Tibial nerve (tissue), 4 donors: ENCODE measurements at regions not wholly inside any gene's neighbourhood (a gene's known extent, or its start where the extent isn't known, plus 50 kb on each side); places are given as distances from the start of the nearest gene placed in this dataset.

Experiments
- DNase-seq, 2 donors: peaks; one replicate each; pipeline ENCODE4 v3.0.0-alpha.2; 2019; ENCODE audit warnings: low spot score in 2 of 2
- H3K27ac ChIP-seq, 4 donors: fragments of 200-600 bp; sonication (generic) in 3 of 4; one replicate each; pipeline ENCODE4 v1.5.1; 2017 to 2019; ENCODE audit warnings: mild to moderate bottlenecking in 1 of 4
- H3K27me3 ChIP-seq, 2 donors: fragments of 200-600 bp; sonication (generic) in 1 of 2; one replicate each; pipeline versions ENCODE4 v1.5.1 to v1.6.0; 2017 to 2019
- H3K36me3 ChIP-seq, 3 donors: fragments of 200-600 bp; sonication (generic); one replicate each; pipeline ENCODE4 v1.5.1; 2018 to 2019
- H3K4me1 ChIP-seq, 4 donors: fragments of 200-600 bp; sonication (generic) in 3 of 4; one replicate each; pipeline ENCODE4 v1.5.1; 2017 to 2019
- H3K4me3 ChIP-seq, 4 donors: fragments of 200-600 bp; sonication (generic) in 3 of 4; one replicate each; pipeline ENCODE4 v1.5.1; 2017 to 2019; ENCODE audit warnings: mild to moderate bottlenecking in 1 of 4, moderate library complexity in 1 of 4
- H3K9me3 ChIP-seq, 4 donors: fragments of 200-600 bp; sonication (generic) in 3 of 4; one replicate each; pipeline ENCODE4 v1.5.1; 2017 to 2019
- EP300 ChIP-seq, 2 donors: sonication (generic); formaldehyde crosslinking; IDR thresholded peaks; one replicate each; pipeline ENCODE4 v1.6.1; 2017; ENCODE audit warnings: antibody characterized with exemption in 2 of 2, mild to moderate bottlenecking in 1 of 2
- POLR2A ChIP-seq, 2 donors: fragments of 450-650 bp; IDR thresholded peaks; one replicate each; pipeline ENCODE4 v1.6.1; 2017; ENCODE audit warnings: antibody characterized with exemption in 2 of 2, mild to moderate bottlenecking in 2 of 2, moderate library complexity in 2 of 2
- WGBS, 2 donors: methylation state at CpG; one replicate each; pipeline ENCODE4 v1.1.5; 2018; 5-methylcytosine and 5-hydroxymethylcytosine counted together
- TF ChIP-seq, protein P1 (sequence below), 5 experiments: fragments of 200-600 bp in 3 of 5; fragments of 450-650 bp in 2 of 5; sonication (generic) in 3 of 5; IDR thresholded peaks; one replicate each; pipeline ENCODE4 v1.5.1; 2016 to 2019; ENCODE audit warnings: antibody characterized with exemption in 5 of 5, mild to moderate bottlenecking in 3 of 5, moderate library complexity in 2 of 5

DNA sequence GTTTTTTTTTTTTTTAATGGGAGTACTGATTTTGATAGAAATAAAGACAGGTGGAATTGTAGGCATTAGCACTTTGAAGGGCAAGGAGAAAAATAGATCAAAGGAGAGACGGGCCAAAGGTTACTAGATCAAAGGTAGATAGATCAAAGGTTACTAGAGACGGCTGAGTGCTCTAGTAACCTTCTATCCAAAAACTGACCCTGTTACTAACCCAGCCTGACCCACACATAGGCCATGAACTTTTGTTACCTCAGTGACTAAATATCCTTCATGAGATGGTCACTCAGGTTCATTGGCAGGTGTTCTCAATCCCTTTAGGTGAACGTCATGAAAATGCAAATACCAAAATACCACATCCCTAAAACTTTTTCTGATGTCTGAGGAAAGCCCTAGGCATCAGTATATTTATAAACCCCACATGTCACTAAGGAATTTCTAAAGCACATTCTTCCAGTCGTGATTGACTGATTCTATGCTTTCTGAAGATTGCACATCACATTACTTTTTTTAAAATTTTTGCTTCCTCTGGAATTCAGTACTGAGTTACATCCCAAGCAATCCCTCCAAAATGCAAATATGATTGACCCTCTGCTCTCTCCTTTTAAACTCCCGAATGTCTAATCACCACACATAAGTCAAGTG is 772.7 kb downstream of the BRINP1 start:
- H3K4me1 ChIP-seq, result no peaks in the 10 kb centered on the region

DNA sequence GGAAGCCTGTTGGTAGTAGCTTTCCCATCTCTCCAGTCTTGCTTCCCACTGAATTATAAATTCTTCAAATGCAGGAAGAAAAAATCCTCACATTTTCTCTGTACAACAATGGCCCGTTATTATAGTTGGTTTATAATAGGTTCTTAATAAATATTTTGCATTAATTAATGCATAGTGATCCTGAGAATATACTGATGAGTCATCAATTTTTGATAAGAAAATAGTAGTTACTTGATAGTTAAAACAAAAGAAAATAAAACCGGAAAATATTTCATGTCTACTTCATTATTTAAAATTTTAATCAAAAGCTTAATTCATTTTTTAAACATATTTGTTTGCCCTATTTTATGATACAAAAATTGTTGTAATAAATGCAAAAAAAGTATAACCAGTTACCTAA is 762.6 kb downstream of the BRINP1 start:
- no peaks in the 10 kb centered on the region for H3K27me3 ChIP-seq
- WGBS, 2 donors, result 84 to 91% methylated on average over 2 of the region's 2 CpGs
- H3K4me1 ChIP-seq, result no peaks in the 10 kb centered on the region
- no peak for DNase-seq
- TF ChIP-seq, protein P1, sequence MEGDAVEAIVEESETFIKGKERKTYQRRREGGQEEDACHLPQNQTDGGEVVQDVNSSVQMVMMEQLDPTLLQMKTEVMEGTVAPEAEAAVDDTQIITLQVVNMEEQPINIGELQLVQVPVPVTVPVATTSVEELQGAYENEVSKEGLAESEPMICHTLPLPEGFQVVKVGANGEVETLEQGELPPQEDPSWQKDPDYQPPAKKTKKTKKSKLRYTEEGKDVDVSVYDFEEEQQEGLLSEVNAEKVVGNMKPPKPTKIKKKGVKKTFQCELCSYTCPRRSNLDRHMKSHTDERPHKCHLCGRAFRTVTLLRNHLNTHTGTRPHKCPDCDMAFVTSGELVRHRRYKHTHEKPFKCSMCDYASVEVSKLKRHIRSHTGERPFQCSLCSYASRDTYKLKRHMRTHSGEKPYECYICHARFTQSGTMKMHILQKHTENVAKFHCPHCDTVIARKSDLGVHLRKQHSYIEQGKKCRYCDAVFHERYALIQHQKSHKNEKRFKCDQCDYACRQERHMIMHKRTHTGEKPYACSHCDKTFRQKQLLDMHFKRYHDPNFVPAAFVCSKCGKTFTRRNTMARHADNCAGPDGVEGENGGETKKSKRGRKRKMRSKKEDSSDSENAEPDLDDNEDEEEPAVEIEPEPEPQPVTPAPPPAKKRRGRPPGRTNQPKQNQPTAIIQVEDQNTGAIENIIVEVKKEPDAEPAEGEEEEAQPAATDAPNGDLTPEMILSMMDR (IDR thresholded peaks at IDR 0.05), result no peak
- TF ChIP-seq POLR2A (IDR thresholded peaks at IDR 0.05) (no peak), EP300 (IDR thresholded peaks at IDR 0.05) (no peak)
- H3K27ac ChIP-seq, result no peak overlapping the region
- H3K36me3 ChIP-seq, result no peaks in the 10 kb centered on the region
- H3K4me3 ChIP-seq, result no peak overlapping the region
- H3K9me3 ChIP-seq, result no peaks in the 10 kb centered on the region

More for the DNA sequence above, 772.7 kb downstream of the BRINP1 start:
- 35 to 43% methylated on average over 5 of the region's 5 CpGs for WGBS, 2 donors
- Histone ChIP-seq H3K36me3 (no peaks in the 10 kb centered on the region), H3K27ac (no peak overlapping the region), H3K27me3 (no peaks in the 10 kb centered on the region), H3K4me3 (no peak overlapping the region), H3K9me3 (no peaks in the 10 kb centered on the region)
- no peak for DNase-seq
- TF ChIP-seq EP300 (IDR thresholded peaks at IDR 0.05) (no peak), POLR2A (IDR thresholded peaks at IDR 0.05) (no peak)
- TF ChIP-seq, protein P1 (IDR thresholded peaks at IDR 0.05), result no peak

GRCh38 chr9:118609355-118610044 is 759.7 kb downstream of the BRINP1 start:
- TF ChIP-seq, protein P1 (IDR thresholded peaks at IDR 0.05), result no peak
- TF ChIP-seq EP300 (IDR thresholded peaks at IDR 0.05), result no peak
- no peak for TF ChIP-seq POLR2A (IDR thresholded peaks at IDR 0.05)
- no peaks in the 10 kb centered on the region for H3K36me3 ChIP-seq
- no peak for DNase-seq
- H3K27ac ChIP-seq, result no peak overlapping the region
- H3K27me3 ChIP-seq, result no peaks in the 10 kb centered on the region
- H3K4me3 ChIP-seq, result no peak overlapping the region
- H3K4me1 ChIP-seq, result no peaks in the 10 kb centered on the region
- 77 to 78% methylated on average over 3 of the region's 3 CpGs for WGBS, 2 donors
- no peaks in the 10 kb centered on the region for H3K9me3 ChIP-seq

DNA sequence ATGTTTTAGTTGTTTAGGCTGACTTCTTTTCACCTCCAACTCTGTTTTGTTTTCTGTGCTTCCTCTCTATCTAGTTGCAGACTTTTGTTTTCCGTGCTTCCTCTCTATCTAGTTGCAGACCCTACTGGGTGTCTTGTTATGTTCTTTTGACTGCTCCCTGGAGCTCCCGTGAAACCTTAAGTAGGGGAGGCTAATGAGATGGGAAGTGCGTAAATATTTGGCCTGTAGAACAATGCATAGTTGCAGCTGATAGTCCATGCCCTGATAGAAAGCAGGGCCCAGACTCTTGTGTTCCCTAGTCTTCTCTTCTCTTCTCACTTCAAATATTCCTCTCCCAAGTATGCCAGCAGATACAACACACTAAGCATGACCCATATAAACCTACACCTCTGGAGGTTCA is 757.0 kb downstream of the BRINP1 start:
- Histone ChIP-seq H3K9me3 (no peaks in the 10 kb centered on the region), H3K4me3 (no peak overlapping the region), H3K4me1 (no peaks in the 10 kb centered on the region), H3K27me3 (no peaks in the 10 kb centered on the region), H3K36me3 (no peaks in the 10 kb centered on the region), H3K27ac (no peak overlapping the region)
- no peak for DNase-seq
- WGBS, 2 donors, result 51 to 72% methylated on average over 3 of the region's 3 CpGs
- TF ChIP-seq EP300 (IDR thresholded peaks at IDR 0.05) (no peak), POLR2A (IDR thresholded peaks at IDR 0.05) (no peak)
- TF ChIP-seq, protein P1 (IDR thresholded peaks at IDR 0.05), result no peak

- Histone ChIP-seq H3K4me1 (no peaks in the 10 kb centered on the region), H3K27ac (no peak overlapping the region), H3K9me3 (no peaks in the 10 kb centered on the region), H3K27me3 (no peaks in the 10 kb centered on the region), H3K4me3 (no peak overlapping the region), H3K36me3 (no peaks in the 10 kb centered on the region)
- DNase-seq, result no peak
- TF ChIP-seq EP300 (IDR thresholded peaks at IDR 0.05), result no peak
- no peak for TF ChIP-seq POLR2A (IDR thresholded peaks at IDR 0.05)
- TF ChIP-seq, protein P1 (IDR thresholded peaks at IDR 0.05), result no peak
- 50 to 55% methylated on average over 1 of the region's 1 CpG for WGBS, 2 donors
Observed at GRCh38 chr9:118613996-118614395, 755.2 kb downstream of the BRINP1 start.
